K562 (cell line): ENCODE measurements at regions not wholly inside any gene's neighbourhood (a gene's known extent, or its start where the extent isn't known, plus 50 kb on each side); places are given as distances from the start of the nearest gene placed in this dataset.

ENCODE experiments used
- ATAC-seq: fragments of 200-7000 bp; cut with Tn5 transposase; 3 replicates; pipeline ENCODE4 v1.9.1; 2020; ENCODE audit warnings: moderate library complexity
- BruUV-seq: library from RNA; stranded (reverse); fragments of 400-500 nt; replicated peaks from 2 replicates; lab custom pipeline; 2021; lab: Mats Ljungman, UMichigan
- CTCF ChIA-PET: fragments of 300-600 bp; formaldehyde crosslinking; extraction: SDS; loops from one replicate; lab custom pipeline; 2021; ENCODE audit warnings: low intra/inter-chr PET ratio; lab: Yijun Ruan, JAX
- POLR2A ChIA-PET: fragments of 300-600, 350-650 bp; sonication (Branson Sonifier 250); formaldehyde crosslinking; extraction: SDS; loops from one replicate; lab custom pipeline; 2021; ENCODE audit warnings: antibody characterized with exemption, inconsistent platforms; lab: Yijun Ruan, JAX
- DNase-seq, 4 experiments: peaks; one replicate each; pipeline versions ENCODE4 v3.0.0 to v3.0.0-alpha.2; 2011 to 2018; ENCODE audit warnings: low spot score in 3 of 4, mixed read lengths in 3 of 4; ENCODE audit errors: extremely low read depth in 1 of 4
- FAIRE-seq: peaks from 2 replicates; lab custom pipeline; 2011; peaks lifted over from hg19 to GRCh38; lab: Jason Lieb, UNC
- H2AFZ ChIP-seq: 2 replicates; pipeline ENCODE4 v1.6.0; 2011; ENCODE audit warnings: low read depth, low read length, control low read depth, inconsistent platforms
- H3K27ac ChIP-seq: fragments of 200-600 bp; 3 replicates; pipeline ENCODE4 v1.8.0; 2011; ENCODE audit warnings: low read depth, mild to moderate bottlenecking, control low read depth, inconsistent platforms, low read length, moderate library complexity, mixed read lengths; ENCODE audit errors: extremely low read depth
- H3K27me3 ChIP-seq, 2 experiments: fragments of 300-600 bp in 1 of 2; 2 replicates in 1 of 2; 3 replicates in 1 of 2; pipeline versions ENCODE4 v1.6.0 to v1.8.0; 2011; ENCODE audit warnings: inconsistent platforms in 2 of 2, low read length in 2 of 2, mild to moderate bottlenecking in 1 of 2, mixed read lengths in 1 of 2, moderate library complexity in 1 of 2; ENCODE audit not compliant: control insufficient read depth in 2 of 2, insufficient read depth in 2 of 2
- H3K36me3 ChIP-seq: fragments of 300-600 bp; 3 replicates; pipeline ENCODE4 v1.8.0; 2011; ENCODE audit warnings: mild to moderate bottlenecking, low read length, inconsistent platforms; ENCODE audit not compliant: control insufficient read depth, insufficient read depth
- H3K4me1 ChIP-seq, 2 experiments: fragments of 200-600 bp in 1 of 2; replicated peaks in 1 of 2; 2 replicates in 1 of 2; 3 replicates in 1 of 2; pipeline versions ENCODE4 v1.5.1 to v1.8.0; 2011; ENCODE audit warnings: inconsistent platforms in 2 of 2, low read length in 2 of 2, mild to moderate bottlenecking in 1 of 2, mixed read lengths in 1 of 2, moderate library complexity in 1 of 2; ENCODE audit not compliant: control insufficient read depth in 2 of 2, insufficient read depth in 2 of 2
- H3K4me2 ChIP-seq: 2 replicates; pipeline ENCODE4 v1.6.1; 2011; ENCODE audit warnings: low read length, control low read depth, inconsistent platforms, mixed read lengths; ENCODE audit not compliant: insufficient read depth
- H3K4me3 ChIP-seq: fragments of 200-600 bp; sonication (generic), shearing (Covaris generic); 2 replicates; pipeline ENCODE4 v1.5.1; 2016; ENCODE audit warnings: control low read depth, inconsistent platforms
- H3K79me2 ChIP-seq: fragments of 200-600 bp; 3 replicates; pipeline ENCODE4 v1.8.0; 2011; ENCODE audit warnings: low read length, inconsistent platforms; ENCODE audit not compliant: control insufficient read depth, insufficient read depth
- H3K9ac ChIP-seq, 2 experiments: 2 replicates each; pipeline versions ENCODE4 v1.6.0 to v1.6.1; 2011; ENCODE audit warnings: low read depth in 2 of 2, low read length in 2 of 2, control low read depth in 1 of 2, inconsistent platforms in 1 of 2, mild to moderate bottlenecking in 1 of 2, mixed read lengths in 1 of 2; ENCODE audit not compliant: insufficient read depth in 1 of 2
- H3K9me1 ChIP-seq: one replicate; pipeline ENCODE4 v1.6.0; 2011; ENCODE audit warnings: inconsistent platforms, mild to moderate bottlenecking, low read length, moderate library complexity; ENCODE audit not compliant: control insufficient read depth, insufficient read depth
- H3K9me3 ChIP-seq: replicated peaks from 2 replicates; pipeline ENCODE4 v1.5.1; 2011; ENCODE audit warnings: low read depth, low read length, inconsistent platforms; ENCODE audit not compliant: control insufficient read depth, insufficient read depth
- H4K20me1 ChIP-seq: replicated peaks from 2 replicates; pipeline ENCODE4 v1.6.1; 2011; ENCODE audit warnings: low read length, inconsistent platforms, mixed read lengths; ENCODE audit not compliant: control insufficient read depth, insufficient read depth
- E2F6 ChIP-seq, 2 experiments: IDR thresholded peaks; 2 replicates each; pipeline ENCODE4 v1.6.1; 2011; ENCODE audit warnings: borderline replicate concordance in 1 of 2, control low read depth in 1 of 2, low read depth in 1 of 2, low read length in 1 of 2, mild to moderate bottlenecking in 1 of 2, mixed read lengths in 1 of 2, moderate library complexity in 1 of 2; ENCODE audit not compliant: insufficient read depth in 1 of 2, insufficient read length in 1 of 2, poor library complexity in 1 of 2, severe bottlenecking in 1 of 2; ENCODE audit errors: extremely low read depth in 1 of 2
- ELK3 ChIP-seq: fragments of 450-650 bp; formaldehyde crosslinking; IDR thresholded peaks from 2 replicates; pipeline ENCODE4 v1.4.0; 2020; ENCODE audit warnings: mild to moderate bottlenecking
- ID3 ChIP-seq, 2 experiments: fragments of 250-450 bp in 1 of 2; fragments of 450-650 bp in 1 of 2; sonication (Bioruptor Pico) in 1 of 2; IDR thresholded peaks; 2 replicates each; pipeline versions ENCODE4 v1.6.1 to v1.8.0; 2016 to 2021; ENCODE audit warnings: mild to moderate bottlenecking in 2 of 2, moderate library complexity in 2 of 2, missing compliant biosample characterization in 1 of 2, missing genetic modification characterization in 1 of 2
- JUN ChIP-seq, 2 experiments: sonication (generic) in 1 of 2; formaldehyde crosslinking in 1 of 2; IDR thresholded peaks; 2 replicates each; pipeline versions ENCODE4 v1.6.1 to v1.8.0; 2012 to 2022; ENCODE audit warnings: borderline replicate concordance in 2 of 2, mild to moderate bottlenecking in 2 of 2, improper control_type of control experiment in 1 of 2, low read depth in 1 of 2, low read length in 1 of 2, missing genetic modification reagents in 1 of 2
- MNT ChIP-seq, 2 experiments: fragments of 450-650 bp; conservative IDR thresholded peaks; 2 replicates each; pipeline ENCODE4 v1.6.1; 2017; ENCODE audit warnings: mild to moderate bottlenecking in 2 of 2, moderate library complexity in 2 of 2
- RBM15 ChIP-seq: fragments of 200-400 bp; formaldehyde crosslinking; IDR thresholded peaks from 2 replicates; pipeline ENCODE4 v1.6.1; 2018; ENCODE audit warnings: mild to moderate bottlenecking, low read length, moderate library complexity; ENCODE audit not compliant: insufficient read depth
- TCF3 ChIP-seq: sonication (generic); formaldehyde crosslinking; IDR thresholded peaks from 2 replicates; pipeline ENCODE4 v1.4.0; 2020; ENCODE audit warnings: mild to moderate bottlenecking, missing genetic modification reagents
- TEAD4 ChIP-seq, 2 experiments: sonication (generic) in 1 of 2; formaldehyde crosslinking in 1 of 2; IDR thresholded peaks; 2 replicates each; pipeline versions ENCODE4 v1.6.1 to v1.8.0; 2012 to 2022; ENCODE audit warnings: borderline replicate concordance in 1 of 2, inconsistent platforms in 1 of 2, low read length in 1 of 2, mild to moderate bottlenecking in 1 of 2, missing genetic modification reagents in 1 of 2
- TRIM24 ChIP-seq, 2 experiments: fragments of 450-650 bp; IDR thresholded peaks; 2 replicates each; pipeline ENCODE4 v1.6.1; 2016
- TSC22D4 ChIP-seq: fragments of 450-650 bp; IDR thresholded peaks from 2 replicates; pipeline ENCODE4 v1.6.1; 2016; ENCODE audit warnings: missing genetic modification characterization, missing biosample characterization, control low read depth
- USF1 ChIP-seq: sonication (generic); formaldehyde crosslinking; IDR thresholded peaks from 2 replicates; pipeline ENCODE4 v1.9.0; 2022; ENCODE audit warnings: mild to moderate bottlenecking, missing genetic modification reagents
- ZBTB1 ChIP-seq: sonication (generic); formaldehyde crosslinking; IDR thresholded peaks from 2 replicates; pipeline ENCODE4 v1.8.1; 2023; ENCODE audit warnings: missing genetic modification reagents, low read depth, mild to moderate bottlenecking, borderline replicate concordance
- ZBTB8A ChIP-seq: fragments of 450-650 bp; IDR thresholded peaks from 2 replicates; pipeline ENCODE4 v1.6.1; 2018; ENCODE audit warnings: mild to moderate bottlenecking, moderate library complexity; ENCODE audit not compliant: partially characterized antibody
- ZNF3 ChIP-seq: fragments of 250-450 bp; sonication (Bioruptor Pico); IDR thresholded peaks from 2 replicates; pipeline ENCODE4 v1.5.0; 2021; ENCODE audit warnings: mild to moderate bottlenecking, moderate library complexity
- ZNF41 ChIP-seq: fragments of 250-450 bp; sonication (Bioruptor Pico); conservative IDR thresholded peaks from 2 replicates; pipeline ENCODE4 v1.4.0; 2020; ENCODE audit warnings: mild to moderate bottlenecking
- ZNF780A ChIP-seq: fragments of 250-450 bp; sonication (Bioruptor Pico); IDR thresholded peaks from 2 replicates; pipeline ENCODE4 v1.5.0; 2021; ENCODE audit warnings: mild to moderate bottlenecking
- WGBS: fragments of 100-300 bp; shearing (Covaris generic); methylation state at CpG from one replicate; pipeline ENCODE4 v1.1.6; 2016; ENCODE audit warnings: low coverage, mixed read lengths; ENCODE audit not compliant: insufficient coverage; ENCODE audit errors: missing lambda C conversion rate; 5-methylcytosine and 5-hydroxymethylcytosine counted together
- in situ Hi-C: fragments of 300-500 bp; cut with MboI; formaldehyde crosslinking; loops from 4 replicates; pipeline ENCODE4 v1.15.0; 2018; ENCODE audit warnings: inconsistent platforms, mixed read lengths
- intact Hi-C: fragments of 100-400 bp; cut with micrococcal nuclease; formaldehyde crosslinking; loops from 2 replicates; pipeline ENCODE4 v1.14.2; 2022

GRCh38 chr18:73979742-73980141 lies 167.9 kb downstream of the FBXO15 start:
- no TSS peak for BruUV-seq
- DNase-seq: no peak
- Histone ChIP-seq H3K4me2 (no peak overlapping the region), H3K27me3 (no peaks in the 10 kb centered on the region), H3K79me2 (no peaks in the 10 kb centered on the region), H3K4me1 (no peaks in the 10 kb centered on the region), H2AFZ (no peak overlapping the region), H3K9me1 (no peaks in the 10 kb centered on the region), H3K4me3 (no peak overlapping the region), H3K27ac (no peak overlapping the region), H3K9ac (no peak overlapping the region), H4K20me1 (no peaks in the 10 kb centered on the region), H3K36me3 (no peaks in the 10 kb centered on the region), H3K9me3 (no peaks in the 10 kb centered on the region)
- intact Hi-C loops (no loop called here), in situ Hi-C loops (no loop called here)
- ChIA-PET CTCF (no interaction called here), POLR2A (no interaction called here)
- FAIRE-seq: no peak
- WGBS: 0% methylated on average over 2 of the region's 2 CpGs
- ATAC-seq: no peak
- TF ChIP-seq ZBTB8A (no peak), ELK3 (CRISPR knock-in tag) (no peak), TCF3 (CRISPR knock-in tag) (no peak), ZNF780A (no peak), TSC22D4 (tag) (no peak), MNT (conservative IDR thresholded peaks at IDR 0.05) (no peak), E2F6 (IDR thresholded peaks at IDR 0.05; ENCODE audit: borderline replicate concordance in 1 of 2, extremely low read depth in 1 of 2, insufficient read depth in 1 of 2, insufficient read length in 1 of 2, low read depth in 1 of 2, low read length in 1 of 2, poor library complexity in 1 of 2, severe bottlenecking in 1 of 2) (no peak), RBM15 (no peak), ZNF3 (no peak), ID3 (CRISPR knock-in tag; IDR thresholded peaks at IDR 0.05) (no peak), ID3 (tag; IDR thresholded peaks at IDR 0.05) (no peak), JUN (IDR thresholded peaks at IDR 0.05; ENCODE audit: borderline replicate concordance, low read depth, low read length) (no peak), JUN (CRISPR knock-in tag; IDR thresholded peaks at IDR 0.05; ENCODE audit: borderline replicate concordance) (no peak), TEAD4 (IDR thresholded peaks at IDR 0.05; ENCODE audit: low read length) (no peak), TEAD4 (CRISPR knock-in tag; IDR thresholded peaks at IDR 0.05; ENCODE audit: borderline replicate concordance) (no peak), USF1 (CRISPR knock-in tag) (no peak), TRIM24 (IDR thresholded peaks at IDR 0.05) (no peak), ZNF41 (no peak), ZBTB1 (CRISPR knock-in tag) (no peak)
